Neuronal stem cell (in vitro differentiated cells): ENCODE measurements at regions not wholly inside any gene's neighbourhood (a gene's known extent, or its start where the extent isn't known, plus 50 kb on each side); places are given as distances from the start of the nearest gene placed in this dataset.

Experiments used
- DNase-seq: peaks from one replicate; pipeline ENCODE4 v3.0.0-alpha.2; 2013; ENCODE audit warnings: low spot score
- H2AFZ ChIP-seq: one replicate; pipeline ENCODE4 v1.6.1; 2013; ENCODE audit warnings: mild to moderate bottlenecking, low read length, inconsistent platforms
- H2AK5ac ChIP-seq: 2 replicates; pipeline ENCODE4 v1.6.1; 2013; ENCODE audit warnings: low read depth, mild to moderate bottlenecking, inconsistent platforms, low read length, moderate library complexity, mixed read lengths
- H2BK120ac ChIP-seq: 2 replicates; pipeline ENCODE4 v1.6.1; 2013; ENCODE audit warnings: low read depth, mild to moderate bottlenecking, inconsistent platforms, low read length, moderate library complexity, mixed read lengths
- H2BK12ac ChIP-seq: one replicate; pipeline ENCODE4 v1.6.1; 2013; ENCODE audit warnings: low read length, inconsistent platforms
- H2BK15ac ChIP-seq: 2 replicates; pipeline ENCODE4 v1.6.1; 2013; ENCODE audit warnings: mild to moderate bottlenecking, low read length, inconsistent platforms, mixed read lengths
- H2BK5ac ChIP-seq: one replicate; pipeline ENCODE4 v1.6.1; 2013; ENCODE audit warnings: inconsistent platforms, mild to moderate bottlenecking, low read length, moderate library complexity
- H3K14ac ChIP-seq: one replicate; pipeline ENCODE4 v1.6.1; 2013; ENCODE audit warnings: low read length, inconsistent platforms
- H3K18ac ChIP-seq: 2 replicates; pipeline ENCODE4 v1.6.1; 2013; ENCODE audit warnings: low read length, inconsistent platforms
- H3K23ac ChIP-seq: 2 replicates; pipeline ENCODE4 v1.6.1; 2013; ENCODE audit warnings: low read depth, mild to moderate bottlenecking, mixed read lengths, low read length, inconsistent platforms; ENCODE audit not compliant: poor library complexity
- H3K27ac ChIP-seq: replicated peaks from 3 replicates; pipeline ENCODE4 v1.5.1; 2013; ENCODE audit warnings: low read length, inconsistent platforms
- H3K27me3 ChIP-seq, 3 experiments: 2 replicates each; pipeline ENCODE4 v1.6.1; 2013; ENCODE audit warnings: low read length in 3 of 3, mild to moderate bottlenecking in 2 of 3, inconsistent platforms in 1 of 3, low read depth in 1 of 3, mixed read lengths in 1 of 3, moderate library complexity in 1 of 3; ENCODE audit not compliant: control insufficient read depth in 3 of 3, insufficient read depth in 3 of 3
- H3K36me3 ChIP-seq, 2 donors: replicated peaks in 1 of 2; 2 replicates each; pipeline ENCODE4 v1.6.1; 2013; ENCODE audit warnings: low read length in 2 of 2; ENCODE audit not compliant: control insufficient read depth in 2 of 2, insufficient read depth in 2 of 2
- H3K4ac ChIP-seq: 2 replicates; pipeline ENCODE4 v1.6.1; 2013; ENCODE audit warnings: inconsistent platforms, mild to moderate bottlenecking, low read length, moderate library complexity
- H3K4me1 ChIP-seq, 2 donors: 1 replicate in 1 of 2; 2 replicates in 1 of 2; pipeline ENCODE4 v1.6.1; 2013; ENCODE audit warnings: low read length in 2 of 2, low read depth in 1 of 2; ENCODE audit not compliant: control insufficient read depth in 2 of 2, insufficient read depth in 1 of 2
- H3K4me2 ChIP-seq: one replicate; pipeline ENCODE4 v1.6.1; 2013; ENCODE audit warnings: mild to moderate bottlenecking, low read length, inconsistent platforms; ENCODE audit not compliant: insufficient read depth, poor library complexity, severe bottlenecking
- H3K4me3 ChIP-seq, 2 donors: 2 replicates each; pipeline ENCODE4 v1.5.1; 2013; ENCODE audit warnings: low read length in 2 of 2, mild to moderate bottlenecking in 2 of 2, inconsistent platforms in 1 of 2, moderate library complexity in 1 of 2
- H3K79me1 ChIP-seq: one replicate; pipeline ENCODE4 v1.6.1; 2013; ENCODE audit warnings: low read depth, mild to moderate bottlenecking, inconsistent platforms, low read length, moderate library complexity
- H3K9ac ChIP-seq: one replicate; pipeline ENCODE4 v1.6.1; 2013; ENCODE audit warnings: mild to moderate bottlenecking, low read depth, low read length, inconsistent platforms; ENCODE audit not compliant: poor library complexity
- H3K9me3 ChIP-seq, 2 donors: replicated peaks in 1 of 2; 2 replicates each; pipeline versions ENCODE3 to v1.6.1; 2013; ENCODE audit warnings: low read length in 2 of 2, mild to moderate bottlenecking in 2 of 2, inconsistent platforms in 1 of 2, low read depth in 1 of 2, mixed read lengths in 1 of 2, moderate library complexity in 1 of 2; ENCODE audit not compliant: control insufficient read depth in 2 of 2, insufficient read depth in 1 of 2
- H4K8ac ChIP-seq: one replicate; pipeline ENCODE4 v1.6.1; 2013; ENCODE audit warnings: low read depth, mild to moderate bottlenecking, inconsistent platforms, low read length, moderate library complexity
- H4K91ac ChIP-seq: one replicate; pipeline ENCODE4 v1.6.1; 2013; ENCODE audit warnings: low read length, low read depth, mild to moderate bottlenecking, inconsistent platforms; ENCODE audit not compliant: poor library complexity
- WGBS, 2 donors: extraction: QIAGEN DNeasy Blood & Tissue Kit; methylation state at CpG; one replicate each; pipeline ENCODE4 v1.1.7; 2013; ENCODE audit warnings: missing lambda C conversion rate in 2 of 2, mixed read lengths in 1 of 2; ENCODE audit not compliant: insufficient read length in 2 of 2, insufficient replicate concordance in 1 of 2; ENCODE audit errors: extremely low coverage in 2 of 2; 5-methylcytosine and 5-hydroxymethylcytosine counted together

DNA sequence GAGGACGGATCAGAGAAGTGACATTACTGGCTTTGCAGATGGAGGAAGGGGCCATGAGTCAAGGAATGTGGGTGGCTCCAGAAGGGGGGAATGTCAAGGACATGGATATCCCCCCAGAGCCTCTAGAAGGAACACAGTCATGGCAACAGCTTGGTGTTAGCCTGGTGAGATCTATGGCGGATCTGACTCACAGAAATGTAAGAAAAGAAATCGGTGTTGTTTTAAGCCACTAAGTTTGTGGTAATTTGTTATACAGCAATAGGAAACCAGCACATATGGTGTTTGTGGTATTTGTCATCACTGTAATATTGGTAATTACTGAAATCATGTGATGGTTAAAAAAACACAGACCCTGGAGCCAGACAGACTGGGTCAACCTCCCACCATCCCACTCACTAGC is 236.2 kb downstream of the SETD4 start:
- Histone ChIP-seq H3K27me3 (no peaks in the 10 kb centered on the region), H3K14ac (no peak overlapping the region), H3K4ac (no peak overlapping the region), H2BK120ac (no peak overlapping the region), H3K4me3 (no peak overlapping the region), H3K9ac (no peak overlapping the region), H3K18ac (no peak overlapping the region), H4K8ac (no peak overlapping the region), H2AK5ac (no peak overlapping the region), H2BK12ac (no peak overlapping the region), H3K36me3 (no peaks in the 10 kb centered on the region), H3K9me3 (no peaks in the 10 kb centered on the region), H3K4me1 (peaks cover 0 to 4% of the 10 kb centered on the region in 2 donors), H2BK15ac (no peak overlapping the region), H4K91ac (no peak overlapping the region), H3K79me1 (no peaks in the 10 kb centered on the region), H3K23ac (no peak overlapping the region), H3K27ac (no peak overlapping the region), H3K4me2 (no peak overlapping the region), H2AFZ (no peak overlapping the region), H2BK5ac (no peak overlapping the region)
- DNase-seq: no peak
- WGBS, 2 donors: no CpG with 5 or more reads among the region's 3 CpGs

DNA sequence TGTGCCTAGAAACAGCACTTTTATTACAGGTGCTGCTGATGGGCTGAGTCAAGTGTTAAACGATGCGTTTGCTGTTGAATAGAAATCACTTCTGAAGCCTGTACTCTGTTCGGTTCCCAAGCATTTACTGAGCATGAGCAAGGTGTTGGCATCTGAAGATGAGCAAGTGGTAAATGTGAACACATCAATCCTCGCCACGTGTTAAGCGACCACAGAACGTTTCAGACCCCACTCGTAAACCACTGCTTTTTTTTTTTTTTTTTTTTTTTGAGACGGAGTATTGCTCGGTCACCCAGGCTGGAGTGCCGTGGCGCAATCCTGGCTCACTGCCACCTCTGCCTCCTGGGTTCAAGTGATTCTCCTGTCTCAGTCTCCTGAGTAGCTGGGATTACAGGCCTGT is 241.2 kb downstream of the SETD4 start:
- Histone ChIP-seq H3K27me3 (no peaks in the 10 kb centered on the region), H3K9ac (no peak overlapping the region), H2AFZ (no peak overlapping the region), H3K9me3 (no peaks in the 10 kb centered on the region), H3K4ac (no peak overlapping the region), H3K4me1 (no peaks in the 10 kb centered on the region), H2BK5ac (no peak overlapping the region), H3K4me2 (no peak overlapping the region), H3K79me1 (no peaks in the 10 kb centered on the region), H2BK12ac (no peak overlapping the region), H3K4me3 (no peak overlapping the region), H3K18ac (no peak overlapping the region), H3K36me3 (no peaks in the 10 kb centered on the region), H3K27ac (no peak overlapping the region), H2BK15ac (no peak overlapping the region), H3K23ac (no peak overlapping the region), H2AK5ac (no peak overlapping the region), H3K14ac (no peak overlapping the region), H4K91ac (no peak overlapping the region), H4K8ac (no peak overlapping the region), H2BK120ac (no peak overlapping the region)
- no peak for DNase-seq
- WGBS, 2 donors: no CpG with 5 or more reads among the region's 12 CpGs

DNA sequence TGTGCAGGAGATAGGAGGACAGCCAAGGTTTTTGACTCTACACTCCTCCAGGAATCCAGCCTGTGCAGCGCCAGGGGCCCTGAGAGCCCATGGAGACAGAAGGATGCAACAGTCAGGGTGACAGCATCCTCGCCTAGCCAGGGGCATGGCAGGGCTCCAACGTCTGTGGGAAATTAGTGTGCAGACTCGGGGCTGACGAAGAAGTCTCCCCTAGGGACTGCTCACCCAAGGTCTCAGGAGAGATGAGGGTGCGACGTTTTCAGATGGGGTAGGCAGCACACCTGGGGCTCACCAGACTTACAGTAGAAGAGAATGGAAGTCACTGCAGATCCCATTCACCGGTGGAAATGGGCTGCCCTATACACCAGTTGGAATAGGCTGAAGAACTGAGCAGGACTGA is 241.7 kb downstream of the SETD4 start:
- no peak overlapping the region for H3K27ac ChIP-seq
- no peak overlapping the region for H3K23ac ChIP-seq
- H3K9me3 ChIP-seq: no peaks in the 10 kb centered on the region
- no peak overlapping the region for H2AFZ ChIP-seq
- no peak overlapping the region for H3K4me3 ChIP-seq
- no peak overlapping the region for H2AK5ac ChIP-seq
- no peak for DNase-seq
- H2BK12ac ChIP-seq: no peak overlapping the region
- no peak overlapping the region for H4K8ac ChIP-seq
- no CpG with 5 or more reads among the region's 8 CpGs for WGBS, 2 donors
- H3K79me1 ChIP-seq: no peaks in the 10 kb centered on the region
- no peaks in the 10 kb centered on the region for H3K4me1 ChIP-seq
- H3K9ac ChIP-seq: no peak overlapping the region
- peak overlapping the region; percentile 76 for H3K18ac ChIP-seq
- no peaks in the 10 kb centered on the region for H3K27me3 ChIP-seq
- no peak overlapping the region for H4K91ac ChIP-seq
- no peaks in the 10 kb centered on the region for H3K36me3 ChIP-seq
- H2BK5ac ChIP-seq: no peak overlapping the region
- no peak overlapping the region for H3K4ac ChIP-seq
- no peak overlapping the region for H3K4me2 ChIP-seq
- H2BK120ac ChIP-seq: no peak overlapping the region
- H3K14ac ChIP-seq: no peak overlapping the region
- H2BK15ac ChIP-seq: no peak overlapping the region

DNA sequence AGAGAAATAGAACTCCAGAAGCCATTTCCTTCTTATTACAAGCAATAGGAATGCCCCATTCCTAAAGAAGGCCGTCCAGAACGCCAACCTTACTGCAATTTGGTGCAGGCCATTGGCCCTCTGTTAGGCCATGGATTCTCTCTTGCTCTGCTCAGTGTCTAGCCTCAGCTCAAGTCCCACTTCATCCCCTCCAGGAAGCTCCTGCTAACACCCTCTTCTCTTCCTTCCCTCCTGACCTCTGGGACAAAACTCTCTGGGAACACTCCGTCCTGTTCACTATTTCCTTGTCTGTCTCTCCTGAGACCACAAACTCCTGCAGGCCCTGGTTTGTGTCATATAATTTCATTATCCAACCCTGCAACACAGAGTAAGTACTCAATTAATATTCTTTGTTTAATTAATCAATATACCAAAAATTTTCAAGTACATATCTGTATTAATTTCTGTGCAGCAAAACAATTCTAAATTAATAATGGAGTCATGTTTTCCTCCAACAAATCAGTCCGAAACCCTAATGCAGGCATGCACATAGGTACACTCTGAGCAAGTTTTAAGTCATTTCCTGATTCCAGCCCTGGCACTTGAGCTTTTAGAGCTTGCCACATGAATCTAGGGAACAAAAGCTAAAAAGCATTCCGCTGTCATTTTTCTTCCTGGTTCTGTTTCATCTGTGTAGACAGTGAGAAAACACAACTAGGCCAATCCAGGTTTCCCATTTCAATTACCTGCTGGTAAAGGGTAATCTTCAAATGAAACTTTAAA is 245.3 kb downstream of the SETD4 start:
- no peak overlapping the region for H2BK12ac ChIP-seq
- no peaks in the 10 kb centered on the region for H3K9me3 ChIP-seq
- no peak overlapping the region for H4K8ac ChIP-seq
- H2AK5ac ChIP-seq: no peak overlapping the region
- no peak for DNase-seq
- H3K27me3 ChIP-seq: no peaks in the 10 kb centered on the region
- no peaks in the 10 kb centered on the region for H3K79me1 ChIP-seq
- no peaks in the 10 kb centered on the region for H3K36me3 ChIP-seq
- H2BK15ac ChIP-seq: no peak overlapping the region
- H2BK120ac ChIP-seq: no peak overlapping the region
- no peak overlapping the region for H3K4ac ChIP-seq
- no peak overlapping the region for H2BK5ac ChIP-seq
- no peaks in the 10 kb centered on the region for H3K4me1 ChIP-seq
- WGBS, 2 donors: no CpG with 5 or more reads among the region's 5 CpGs
- H3K4me2 ChIP-seq: no peak overlapping the region
- H3K4me3 ChIP-seq: no peak overlapping the region
- no peak overlapping the region for H3K23ac ChIP-seq
- no peak overlapping the region for H3K9ac ChIP-seq
- H3K27ac ChIP-seq: no peak overlapping the region
- H2AFZ ChIP-seq: no peak overlapping the region
- H3K14ac ChIP-seq: no peak overlapping the region
- H4K91ac ChIP-seq: no peak overlapping the region
- H3K18ac ChIP-seq: no peak overlapping the region
